ENCODE measurements at regions not wholly inside any gene's neighbourhood (a gene's known extent, or its start where the extent isn't known, plus 50 kb on each side); places are given as distances from the start of the nearest gene placed in this dataset.
"Not testable (repeated sequence)": the region's sequence is repeated elsewhere in the genome, so short reads cannot be mapped to it uniquely, and the experiment has no call there.

DNA sequence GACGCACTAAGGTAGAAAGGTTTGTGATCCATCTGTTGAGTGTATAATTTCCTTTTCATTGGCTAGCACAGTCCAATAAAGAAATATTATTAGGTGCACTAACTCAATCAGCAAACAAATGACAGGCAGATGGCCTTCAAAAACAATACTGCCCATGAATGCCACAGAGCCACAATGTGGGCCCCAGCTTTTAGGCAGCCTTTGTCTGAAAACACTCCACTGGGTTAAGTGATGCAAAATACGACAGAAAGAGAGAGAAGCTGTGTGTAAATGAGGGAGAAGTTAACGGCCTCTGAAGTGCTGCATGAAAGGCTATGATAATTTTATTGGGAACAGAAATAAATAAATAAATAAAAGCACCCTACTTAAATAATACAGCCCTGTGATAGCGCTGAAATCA is 274.6 kb downstream of the NKX6-1 start:
- DNase-seq (ENCODE audit: low spot score): no peak

DNA sequence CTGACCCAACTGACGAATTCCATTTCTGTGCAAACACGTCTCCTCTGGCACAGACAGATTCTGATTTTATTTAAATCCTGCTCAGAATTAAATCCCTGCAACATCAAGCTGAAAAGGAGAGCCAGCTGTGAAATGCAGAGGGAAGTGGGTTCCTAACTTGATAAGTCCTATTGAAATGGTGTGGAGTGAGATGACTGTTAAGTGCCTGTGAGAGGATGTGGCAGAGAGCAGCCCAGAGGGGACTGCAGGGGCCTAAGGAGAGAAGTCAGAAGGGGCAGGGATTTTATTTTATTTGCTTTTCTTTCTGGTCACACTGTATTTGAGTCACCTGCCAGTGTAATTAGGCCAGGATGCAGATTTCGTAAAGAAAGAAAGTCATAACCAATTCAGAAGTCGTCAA is 277.4 kb downstream of the NKX6-1 start:
- no peak for DNase-seq (ENCODE audit: low spot score)

DNA sequence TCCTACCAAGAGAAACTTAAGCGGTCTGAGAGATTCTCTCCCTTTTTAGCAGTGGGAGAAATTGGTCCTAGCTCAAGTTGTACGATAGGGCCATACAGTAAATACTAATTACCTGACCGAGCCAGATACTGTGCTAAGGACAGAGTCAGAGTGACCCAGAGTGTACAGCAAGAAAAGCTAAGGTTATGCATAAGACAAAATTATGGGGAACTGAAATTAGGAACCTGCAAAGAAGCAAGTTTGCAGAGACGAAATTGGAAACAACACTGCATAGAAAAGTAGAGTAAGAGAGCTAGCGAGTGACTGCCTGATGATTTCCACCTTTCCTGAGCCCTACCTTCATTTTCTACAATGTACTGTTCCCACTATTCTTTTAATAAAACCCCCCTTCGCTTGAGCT is 278.1 kb downstream of the NKX6-1 start:
- no peak for DNase-seq (ENCODE audit: low spot score)

DNA sequence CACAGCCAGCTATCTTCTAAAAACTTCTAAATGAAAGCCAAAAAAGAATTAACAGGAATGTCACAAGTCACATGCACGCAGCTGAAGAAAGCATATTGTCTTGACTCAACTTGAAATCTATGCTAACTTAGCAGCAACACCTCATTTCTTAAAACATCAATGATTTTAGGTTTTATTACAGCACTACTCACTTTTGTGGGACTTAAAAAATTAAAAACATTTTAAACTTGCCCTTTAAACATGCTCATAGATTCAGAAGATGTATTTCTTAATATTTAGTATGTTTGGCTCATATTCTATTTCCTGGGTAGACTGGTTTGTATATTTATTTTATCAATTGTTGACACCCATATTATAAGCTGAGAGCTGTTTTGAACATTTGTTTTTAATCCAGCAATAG is 279.4 kb downstream of the NKX6-1 start:
- DNase-seq (ENCODE audit: low spot score): no peak

DNA sequence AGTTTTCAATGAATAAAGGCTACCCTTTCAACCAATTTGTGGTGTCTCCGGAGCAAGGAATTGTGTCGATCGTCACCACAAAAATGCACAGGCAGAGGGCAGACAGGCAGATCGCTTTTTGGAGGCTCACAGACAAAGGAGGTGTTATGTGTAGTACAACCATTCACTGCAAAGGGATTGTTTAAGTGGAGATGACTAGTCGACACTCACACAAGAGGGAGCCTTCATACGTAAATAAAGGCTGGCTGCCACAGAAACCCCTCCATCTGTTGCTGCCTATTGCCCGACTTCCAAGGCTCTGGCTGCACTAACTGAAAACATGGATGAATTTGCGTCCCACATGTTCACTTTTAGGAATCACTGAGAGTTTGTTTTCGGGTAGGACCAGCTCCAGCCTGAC is 281.1 kb downstream of the NKX6-1 start:
- peak; percentile 28 for DNase-seq (ENCODE audit: low spot score)

DNA sequence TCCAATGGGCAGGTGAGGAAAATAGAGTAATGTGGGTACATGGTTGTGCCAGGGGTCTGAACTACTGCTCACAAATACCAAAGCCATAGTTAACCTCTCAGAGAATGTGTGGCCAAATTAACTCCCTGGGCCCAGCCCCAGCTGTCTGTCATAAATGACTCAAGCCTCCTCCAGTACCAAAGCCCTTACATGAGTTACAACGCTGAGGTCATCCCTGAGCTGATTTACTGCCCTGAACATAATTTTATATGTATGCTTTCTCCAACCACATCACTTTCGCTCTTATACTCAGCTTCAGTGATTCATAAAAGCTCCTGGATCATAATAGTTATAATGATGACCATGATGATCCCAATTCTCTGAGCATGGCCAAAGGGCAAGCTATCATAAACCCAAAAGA is 283.9 kb downstream of the NKX6-1 start:
- no peak for DNase-seq (ENCODE audit: low spot score)

DNA sequence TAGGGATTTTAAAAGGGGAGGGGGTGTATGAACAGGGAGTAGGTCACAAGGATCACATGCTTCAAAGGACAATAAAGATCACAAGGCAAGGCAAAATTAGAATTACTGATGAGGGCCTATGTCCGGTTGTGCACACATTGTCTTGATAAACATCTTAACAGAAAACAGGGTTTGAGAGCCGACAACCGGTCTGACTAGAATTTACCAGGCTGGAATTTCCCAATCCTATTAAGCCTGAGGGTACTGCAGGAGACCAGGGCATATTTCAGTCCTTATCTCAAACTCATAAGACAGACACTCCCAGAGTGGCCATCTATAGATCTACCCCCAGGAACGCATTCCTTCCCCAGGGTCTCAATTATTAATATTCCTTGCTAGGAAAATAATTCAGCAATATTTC is 292.9 kb downstream of the NKX6-1 start:
- not testable (repeated sequence) for DNase-seq (ENCODE audit: low spot score)

DNA sequence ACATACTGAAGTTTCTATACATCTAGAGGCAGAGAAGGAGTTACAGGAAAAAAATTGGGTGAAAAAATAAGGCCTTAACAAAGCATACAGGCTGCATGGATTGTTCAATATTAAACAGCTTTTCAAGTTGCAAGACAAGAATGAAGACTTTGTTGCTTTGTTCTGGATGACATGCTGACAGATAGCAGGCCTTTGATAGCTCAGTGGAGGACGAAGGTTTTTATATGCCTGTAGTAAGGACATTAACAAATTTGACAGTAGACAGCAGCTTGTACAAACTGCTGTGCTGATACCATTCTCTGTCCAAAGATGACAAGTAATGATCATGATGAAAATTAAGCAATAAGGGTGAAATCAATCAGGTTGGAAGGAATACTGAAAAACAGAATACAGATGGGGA is 309.9 kb downstream of the NKX6-1 start:
- DNase-seq (ENCODE audit: low spot score): no peak

DNA sequence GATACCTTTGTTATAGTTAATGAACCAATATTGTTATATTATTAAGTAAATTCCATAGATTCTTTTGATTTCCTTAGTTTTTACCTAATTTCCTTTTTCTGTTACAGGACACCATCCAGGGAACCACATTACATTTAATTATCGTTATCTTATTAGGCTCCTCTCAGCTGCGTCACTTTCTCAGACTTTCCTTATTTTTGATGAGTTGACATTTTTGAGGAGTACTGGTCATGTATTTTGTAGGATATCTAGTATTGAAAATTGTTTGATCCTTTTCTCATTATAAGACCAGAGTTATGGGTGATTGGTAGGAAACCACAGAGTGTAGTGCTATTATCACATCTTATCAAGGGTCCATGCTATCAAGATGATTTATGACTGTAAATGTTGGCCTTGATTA is 319.7 kb downstream of the NKX6-1 start:
- DNase-seq (ENCODE audit: low spot score): no peak

DNA sequence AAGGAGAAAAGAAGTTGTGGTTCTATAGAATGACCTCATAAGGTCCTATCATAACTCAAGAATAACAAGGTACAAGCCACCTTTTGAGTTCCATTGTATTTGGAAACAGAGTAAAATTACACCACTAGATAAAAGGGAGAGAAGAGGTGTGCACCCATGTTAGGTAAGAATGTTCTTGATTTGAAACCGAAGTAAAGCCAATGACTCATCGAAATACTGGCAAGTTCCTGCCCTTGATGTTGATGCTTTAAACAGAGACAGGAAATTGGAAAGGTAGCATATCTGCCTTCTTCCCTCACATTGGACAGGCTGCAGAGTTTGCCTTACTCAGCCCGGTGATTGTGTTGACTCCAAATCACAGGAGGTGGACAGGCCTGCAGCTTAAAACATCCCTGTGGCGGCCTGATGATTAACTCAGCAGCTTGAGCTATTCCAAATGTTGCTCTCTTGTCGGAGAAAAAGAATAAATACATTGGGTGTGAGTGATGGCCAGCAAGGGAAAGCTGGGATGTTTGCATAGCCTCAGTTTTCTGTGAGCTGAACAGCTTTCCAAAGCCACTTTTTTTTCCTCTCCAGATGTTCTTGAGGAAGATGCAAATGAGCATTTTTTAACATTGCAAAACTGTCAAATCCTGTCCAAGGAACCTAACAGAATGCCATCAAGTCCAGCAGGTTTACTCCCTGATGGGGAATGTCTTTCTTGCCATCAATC is 321.1 kb downstream of the NKX6-1 start:
- peak; percentile 29 for DNase-seq (ENCODE audit: low spot score)

DNA sequence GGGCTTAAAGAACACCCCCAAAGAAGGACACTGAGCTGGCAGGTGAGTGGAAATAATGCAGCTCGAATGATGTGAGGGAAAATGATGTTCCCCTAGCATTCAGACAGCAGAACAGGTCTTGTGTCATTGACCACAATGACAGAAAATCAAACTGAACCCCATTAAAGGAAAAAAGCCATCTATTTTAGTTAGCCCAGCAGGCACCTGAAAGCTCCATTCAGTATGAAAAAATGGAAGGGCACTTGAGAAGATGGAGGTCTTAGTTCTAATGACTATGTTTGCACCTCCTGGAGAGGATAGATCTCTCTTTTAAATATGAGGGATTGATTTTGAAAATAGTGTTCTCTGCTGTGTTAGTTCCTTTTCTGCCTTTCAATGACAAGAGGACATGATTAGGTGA is 323.1 kb downstream of the NKX6-1 start:
- no peak for DNase-seq (ENCODE audit: low spot score)

DNA sequence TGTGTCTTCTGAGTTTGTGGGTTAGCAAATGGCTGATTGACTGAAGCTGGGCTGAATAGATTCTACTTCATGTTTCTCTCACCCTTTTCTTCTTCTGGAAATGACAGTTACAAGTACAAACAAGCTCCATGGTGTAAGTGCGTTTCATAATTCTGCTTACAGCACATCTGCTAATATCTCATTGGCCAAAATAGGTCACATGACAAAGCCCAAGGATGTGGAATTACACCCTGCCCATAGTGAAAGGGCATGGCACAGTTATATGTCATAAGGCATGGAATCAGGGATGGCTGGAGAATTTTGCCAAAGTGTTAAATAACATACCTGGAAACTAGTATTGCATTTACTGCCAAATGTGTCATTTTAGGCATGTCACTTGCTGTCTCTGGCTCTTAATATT is 327.2 kb downstream of the NKX6-1 start:
- DNase-seq (ENCODE audit: low spot score): no peak

DNA sequence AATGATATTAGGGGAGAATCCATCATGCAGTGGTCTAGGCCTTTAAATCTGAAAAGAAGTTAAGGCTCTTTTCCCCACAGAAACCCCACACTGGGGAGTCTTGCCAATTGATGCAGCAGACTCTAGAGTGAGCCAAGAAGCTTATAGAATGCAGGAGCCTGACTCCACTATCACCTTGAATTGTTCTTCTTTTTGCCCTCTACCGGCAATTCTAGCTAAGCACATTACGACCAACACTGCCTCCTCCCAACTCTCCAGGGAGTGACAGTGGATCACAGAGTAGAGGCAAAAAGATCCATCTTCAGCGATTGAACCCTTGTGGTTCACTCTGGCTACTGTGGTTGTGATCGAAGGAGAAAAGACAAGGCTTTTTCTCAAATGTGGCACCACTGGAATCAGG is 331.5 kb downstream of the NKX6-1 start:
- DNase-seq (ENCODE audit: low spot score): no peak

DNA sequence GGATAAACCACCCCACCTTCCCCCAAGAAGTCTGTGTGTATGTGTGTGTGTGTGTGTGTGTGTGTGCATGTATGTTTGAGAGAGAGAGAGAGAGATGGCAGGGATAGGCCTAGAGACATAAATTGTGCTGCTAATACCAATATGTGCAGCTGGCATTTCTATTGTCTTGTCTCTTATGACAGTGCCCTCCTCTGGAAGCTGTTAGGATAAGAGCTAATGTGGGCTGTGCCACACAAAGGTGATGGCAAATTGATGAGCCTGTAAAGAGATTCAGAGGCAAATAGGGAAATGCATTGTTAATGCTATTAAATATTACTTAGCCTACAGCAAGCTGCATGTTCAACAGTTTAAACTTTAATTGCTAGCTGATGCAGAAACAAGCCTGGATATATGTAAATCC is 332.0 kb downstream of the NKX6-1 start:
- DNase-seq (ENCODE audit: low spot score): no peak

DNA sequence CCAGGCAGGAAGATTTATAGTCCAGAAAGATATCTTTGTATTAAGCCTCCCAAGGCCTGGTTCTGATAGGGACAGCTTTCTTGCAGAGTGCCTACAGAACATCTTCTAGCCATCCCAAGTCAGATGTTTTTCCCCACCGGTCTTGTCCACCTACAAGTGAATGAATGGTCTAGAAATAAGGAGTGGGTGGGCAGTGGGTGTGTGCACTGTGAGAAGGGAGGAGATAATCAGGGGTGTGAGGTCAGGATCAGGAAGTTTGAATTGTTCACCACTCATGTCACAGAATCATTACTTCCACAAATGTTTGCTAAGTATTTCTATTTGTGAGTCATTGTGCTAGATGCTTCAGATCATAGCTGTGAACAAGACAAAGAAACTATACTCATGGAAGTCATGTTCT is 332.6 kb downstream of the NKX6-1 start:
- no peak for DNase-seq (ENCODE audit: low spot score)

DNA sequence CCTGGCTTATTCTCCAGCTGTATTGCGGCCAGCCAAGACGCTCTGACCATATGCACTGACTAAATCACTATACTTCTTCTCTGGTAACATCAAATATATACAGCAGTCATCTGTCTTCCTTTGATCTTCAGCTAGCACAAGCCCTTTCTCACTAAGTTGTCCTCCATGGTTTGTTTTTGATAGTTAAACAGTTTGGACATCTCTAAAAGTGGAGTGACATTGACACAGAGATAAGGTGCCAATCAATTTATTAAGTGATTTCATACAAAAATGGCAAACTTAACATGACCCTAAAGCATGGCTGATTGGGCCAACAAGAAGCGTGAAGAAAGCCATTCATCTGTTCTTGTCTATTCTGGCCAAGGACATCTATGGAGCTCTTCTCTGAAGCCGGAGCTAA is 334.9 kb downstream of the NKX6-1 start:
- DNase-seq (ENCODE audit: low spot score): no peak

DNA sequence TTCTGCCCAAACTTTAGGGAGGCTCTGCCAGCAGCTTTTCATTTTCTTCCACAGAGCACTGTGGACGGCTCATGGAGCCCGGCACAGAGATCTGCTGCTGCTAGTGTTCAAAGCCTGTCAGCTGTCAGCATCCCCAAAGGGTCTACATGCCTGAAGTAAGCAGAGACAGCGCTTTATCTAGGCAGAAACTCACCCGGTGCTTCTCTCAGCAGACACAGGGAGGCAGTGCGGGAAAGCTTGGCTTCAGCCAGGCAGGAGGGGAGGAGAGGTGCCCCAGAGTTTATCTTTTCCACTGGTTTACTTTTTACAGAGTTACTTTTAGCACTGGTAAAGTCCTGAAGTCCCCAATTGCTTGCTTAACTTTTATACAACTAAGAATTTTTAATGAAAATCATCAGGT is 339.3 kb downstream of the NKX6-1 start:
- no peak for DNase-seq (ENCODE audit: low spot score)

DNA sequence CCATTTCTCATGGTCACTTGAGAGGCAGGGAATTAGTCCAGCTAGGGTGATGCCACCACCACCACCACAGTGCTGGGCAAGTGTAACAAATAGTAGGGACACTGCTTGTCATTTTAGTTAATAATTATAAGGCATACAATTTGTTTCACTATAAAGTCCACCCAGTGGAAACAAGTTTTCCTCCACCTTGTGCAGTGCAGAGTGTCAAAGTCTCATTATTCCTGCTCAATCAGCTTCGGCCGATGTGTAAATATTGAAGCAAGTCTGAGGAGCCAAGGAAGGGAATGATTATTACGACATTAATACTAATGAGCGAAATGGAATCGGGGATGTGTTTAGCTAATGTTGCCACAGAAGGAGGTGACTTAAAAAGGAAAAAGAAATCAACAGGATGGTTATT is 340.4 kb downstream of the NKX6-1 start:
- no peak for DNase-seq (ENCODE audit: low spot score)

DNA sequence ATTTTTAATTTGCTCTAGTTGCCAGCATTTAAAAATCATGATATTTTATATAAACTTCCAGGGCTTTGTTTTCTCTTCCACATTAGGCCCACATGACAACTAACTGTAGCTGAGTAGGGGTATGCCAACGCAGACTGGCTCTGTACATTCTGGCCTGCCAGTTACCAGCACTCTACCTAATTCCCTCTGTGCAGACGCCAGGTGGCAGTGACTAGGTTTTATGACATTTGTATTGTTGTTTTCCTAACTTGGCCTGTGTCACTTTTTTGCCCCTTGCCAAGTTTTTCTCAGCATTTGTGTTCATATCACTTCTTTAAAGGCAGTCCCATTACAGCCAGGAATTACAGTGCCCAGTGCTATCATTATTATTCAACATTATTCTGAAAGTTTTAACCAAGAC is 347.5 kb downstream of the NKX6-1 start:
- DNase-seq (ENCODE audit: low spot score): no peak

DNA sequence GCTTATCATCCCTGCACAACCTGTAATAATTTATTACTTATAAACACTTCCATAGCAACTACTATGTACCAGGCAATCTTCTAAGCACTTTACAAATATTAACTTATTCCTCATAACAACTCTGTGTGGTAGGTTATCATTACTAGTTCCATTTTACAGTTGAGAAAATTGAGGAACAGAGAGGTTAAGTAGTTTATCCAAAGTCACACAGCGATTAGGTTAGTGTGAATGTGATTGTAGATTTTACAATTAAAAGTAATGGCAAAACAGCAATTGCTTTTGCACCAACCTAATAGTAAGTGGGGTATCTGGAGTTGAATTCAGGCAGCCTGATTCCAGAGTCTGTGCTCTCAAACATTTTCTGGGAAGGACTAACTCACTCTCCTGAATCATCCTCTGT is 348.9 kb downstream of the NKX6-1 start:
- no peak for DNase-seq (ENCODE audit: low spot score)

DNA sequence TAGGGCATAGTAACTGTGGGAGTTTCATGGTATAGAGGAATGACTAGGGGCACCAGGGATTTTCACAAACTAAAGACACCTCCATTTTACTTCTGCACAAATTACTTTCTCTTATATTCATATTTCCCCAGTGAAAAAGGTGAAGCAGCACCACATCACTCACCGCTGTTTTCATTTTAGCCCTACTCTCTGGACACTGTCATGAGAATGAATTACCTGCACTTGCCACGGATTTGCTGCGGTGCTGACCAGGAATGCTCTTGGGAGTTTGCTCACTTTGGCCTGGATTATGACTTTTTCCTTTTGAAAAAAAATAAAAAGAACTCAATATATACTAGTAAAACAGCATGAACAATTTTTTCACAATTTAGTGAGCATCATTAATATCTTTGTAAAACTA is 351.3 kb downstream of the NKX6-1 start:
- DNase-seq (ENCODE audit: low spot score): no peak

DNA sequence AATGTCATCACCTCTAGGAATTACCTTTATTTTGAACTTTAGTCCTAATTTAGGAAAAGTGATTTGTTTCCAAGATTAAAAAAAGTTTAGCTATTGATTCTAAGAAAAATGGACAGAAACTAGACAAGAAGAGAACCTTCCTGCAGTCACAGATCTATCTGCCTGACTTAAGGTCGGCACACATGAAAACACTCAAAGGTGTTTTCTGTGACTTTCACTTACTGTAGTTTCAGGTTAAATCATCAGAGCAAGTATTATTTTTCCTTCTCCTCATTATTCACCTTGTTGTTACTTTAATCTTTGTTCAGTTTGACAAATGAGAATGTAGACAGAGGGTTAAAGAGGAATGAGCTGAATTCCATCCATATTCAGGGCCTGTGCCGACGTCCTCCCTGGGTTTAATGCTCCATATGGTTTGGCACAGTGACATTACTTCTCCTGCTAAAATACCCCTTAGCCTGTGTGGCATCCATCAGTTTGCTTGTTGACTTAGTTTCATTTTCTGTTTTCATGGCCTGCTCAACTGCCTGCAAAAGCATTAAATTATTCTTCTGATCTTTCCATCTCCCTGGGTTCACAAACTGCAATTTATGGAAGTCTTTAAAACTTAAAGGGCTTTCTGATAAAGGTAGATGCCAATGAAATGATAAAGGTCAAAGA is 352.7 kb downstream of the NKX6-1 start:
- no peak for DNase-seq (ENCODE audit: low spot score)

DNA sequence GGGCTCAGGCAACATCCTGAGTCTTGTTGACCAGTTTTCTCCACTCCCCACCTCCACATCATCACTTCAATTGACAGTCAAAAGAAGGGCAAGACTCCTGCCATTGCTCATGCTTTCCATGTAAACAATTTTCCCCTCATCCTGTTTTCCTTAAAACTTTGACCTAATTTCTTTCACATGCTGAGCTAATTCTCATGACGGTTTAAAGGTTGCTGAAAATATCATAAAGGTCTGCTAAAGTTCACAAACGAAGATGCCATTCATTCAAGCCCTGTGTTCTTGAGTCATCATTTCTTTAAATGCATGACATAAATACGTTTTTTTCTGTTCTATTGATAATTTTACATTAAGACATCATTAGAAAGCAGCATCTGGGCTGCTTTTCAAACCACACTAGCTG is 353.9 kb downstream of the NKX6-1 start:
- DNase-seq (ENCODE audit: low spot score): no peak

DNA sequence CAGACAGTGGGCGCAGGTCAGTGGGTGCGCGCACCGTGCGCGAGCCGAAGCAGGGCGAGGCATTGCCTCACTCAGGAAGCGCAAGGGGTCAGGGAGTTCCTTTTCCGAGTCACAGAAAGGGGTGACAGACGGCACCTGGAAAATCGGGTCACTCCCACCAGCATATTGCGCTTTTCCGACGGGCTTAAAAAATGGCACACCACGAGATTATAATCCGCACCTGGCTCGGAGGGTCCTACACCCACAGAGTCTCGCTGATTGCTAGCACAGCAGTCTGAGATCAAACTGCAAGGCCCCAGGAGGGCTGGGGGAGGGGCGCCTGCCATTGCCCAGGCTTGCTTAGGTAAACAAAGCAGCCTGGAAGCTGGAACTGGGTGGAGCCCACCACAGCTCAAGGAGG is 372.2 kb downstream of the NKX6-1 start:
- not testable (repeated sequence) for DNase-seq (ENCODE audit: low spot score)

All from pons (tissue), 1 donor.